ENCODE measurements at regions not wholly inside any gene's neighbourhood (a gene's known extent, or its start where the extent isn't known, plus 50 kb on each side); places are given as distances from the start of the nearest gene placed in this dataset.

DNA sequence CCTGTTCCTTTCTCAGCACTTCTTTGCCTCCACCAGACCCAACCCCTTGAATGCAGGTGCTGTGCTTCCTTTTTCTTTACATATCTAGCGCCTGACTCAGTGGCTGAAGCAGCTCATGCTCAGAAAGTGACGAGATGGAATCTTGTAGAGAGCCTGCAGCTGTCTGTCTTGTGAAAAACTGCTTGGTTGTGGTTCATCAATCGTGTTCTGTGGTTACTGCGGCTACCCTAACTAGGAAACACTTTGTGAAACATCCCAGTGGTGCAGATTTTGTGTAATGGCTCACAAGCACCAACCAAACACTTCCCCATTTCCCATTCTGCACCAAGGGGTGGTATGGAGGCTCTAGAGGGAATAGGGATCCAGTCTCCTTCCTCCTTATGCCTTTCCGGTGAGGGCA, 307.2 kb upstream of the MMADHC start:
- FAIRE-seq (no peak), ATAC-seq (peak in 1 of 4 donors; percentile 41), DNase-seq (no peak)
- WGBS, 2 donors = 77 to 90% methylated on average over 5 of the region's 5 CpGs
- Histone ChIP-seq H3K4me1 (no peaks in the 10 kb centered on the region), H3K9me3 (no peaks in the 10 kb centered on the region), H3K4me3 (no peak overlapping the region), H3K27ac (no peak overlapping the region), H3K36me3 (no peaks in the 10 kb centered on the region), H3K27me3 (no peaks in the 10 kb centered on the region)
- TF ChIP-seq, protein P1, sequence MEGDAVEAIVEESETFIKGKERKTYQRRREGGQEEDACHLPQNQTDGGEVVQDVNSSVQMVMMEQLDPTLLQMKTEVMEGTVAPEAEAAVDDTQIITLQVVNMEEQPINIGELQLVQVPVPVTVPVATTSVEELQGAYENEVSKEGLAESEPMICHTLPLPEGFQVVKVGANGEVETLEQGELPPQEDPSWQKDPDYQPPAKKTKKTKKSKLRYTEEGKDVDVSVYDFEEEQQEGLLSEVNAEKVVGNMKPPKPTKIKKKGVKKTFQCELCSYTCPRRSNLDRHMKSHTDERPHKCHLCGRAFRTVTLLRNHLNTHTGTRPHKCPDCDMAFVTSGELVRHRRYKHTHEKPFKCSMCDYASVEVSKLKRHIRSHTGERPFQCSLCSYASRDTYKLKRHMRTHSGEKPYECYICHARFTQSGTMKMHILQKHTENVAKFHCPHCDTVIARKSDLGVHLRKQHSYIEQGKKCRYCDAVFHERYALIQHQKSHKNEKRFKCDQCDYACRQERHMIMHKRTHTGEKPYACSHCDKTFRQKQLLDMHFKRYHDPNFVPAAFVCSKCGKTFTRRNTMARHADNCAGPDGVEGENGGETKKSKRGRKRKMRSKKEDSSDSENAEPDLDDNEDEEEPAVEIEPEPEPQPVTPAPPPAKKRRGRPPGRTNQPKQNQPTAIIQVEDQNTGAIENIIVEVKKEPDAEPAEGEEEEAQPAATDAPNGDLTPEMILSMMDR (IDR thresholded peaks at IDR 0.05) = no peak
- intact Hi-C loops (cut with DNase I) = no loop called here

DNA sequence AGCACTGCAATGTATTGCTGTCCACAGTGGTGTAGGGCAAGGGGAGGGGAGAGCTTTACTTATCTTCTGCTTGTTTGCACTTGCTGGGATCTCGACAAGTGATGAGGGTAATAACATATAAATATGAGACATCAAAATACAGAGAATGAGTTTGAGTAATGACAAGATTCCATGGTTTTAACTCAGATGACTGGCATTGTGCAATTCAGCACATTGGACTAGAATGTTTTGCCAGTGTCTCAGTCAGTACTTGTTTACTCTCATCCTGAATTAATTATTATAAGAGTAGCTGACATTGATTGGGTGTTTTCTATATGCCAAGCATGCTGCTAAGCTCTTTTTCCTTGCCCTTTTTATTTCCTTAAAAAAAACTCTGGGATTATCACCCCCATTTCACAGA, 306.7 kb upstream of the MMADHC start:
- WGBS, 2 donors = 20 to 28% methylated on average over 1 of the region's 1 CpG
- no peaks in the 10 kb centered on the region for H3K9me3 ChIP-seq
- TF ChIP-seq, protein P1 (IDR thresholded peaks at IDR 0.05) = no peak
- intact Hi-C loops (cut with DNase I) = no loop called here
- DNase-seq = no peak
- no peak for ATAC-seq
- no peaks in the 10 kb centered on the region for H3K36me3 ChIP-seq
- H3K4me3 ChIP-seq = no peak overlapping the region
- no peaks in the 10 kb centered on the region for H3K4me1 ChIP-seq
- H3K27me3 ChIP-seq = no peaks in the 10 kb centered on the region
- FAIRE-seq = no peak
- no peak overlapping the region for H3K27ac ChIP-seq

DNA sequence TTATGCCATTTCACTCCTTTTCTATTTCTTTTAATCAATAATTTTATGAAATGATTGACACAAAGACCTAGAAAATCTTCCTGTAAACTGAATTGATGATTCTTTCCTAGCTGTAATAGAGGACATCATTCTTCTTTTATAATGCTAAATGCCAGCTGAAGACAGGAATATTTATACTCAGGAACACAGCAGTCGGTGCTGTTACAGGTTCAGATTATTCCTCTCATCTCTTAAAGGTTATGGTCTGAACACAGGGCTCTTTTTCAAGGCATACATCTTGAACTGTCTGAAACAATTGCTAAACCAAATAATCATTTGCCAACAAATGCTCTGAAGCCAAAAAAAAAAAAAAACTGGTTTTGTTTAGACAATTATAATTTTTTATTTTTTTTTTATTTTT, 305.0 kb upstream of the MMADHC start:
- TF ChIP-seq, protein P1 (IDR thresholded peaks at IDR 0.05) = no peak
- ATAC-seq (no peak), FAIRE-seq (no peak), DNase-seq (no peak)
- Histone ChIP-seq H3K9me3 (no peaks in the 10 kb centered on the region), H3K27me3 (no peaks in the 10 kb centered on the region), H3K4me1 (no peaks in the 10 kb centered on the region), H3K27ac (no peak overlapping the region), H3K4me3 (no peak overlapping the region), H3K36me3 (no peaks in the 10 kb centered on the region)
- intact Hi-C loops (cut with DNase I) = no loop called here
- 69 to 79% methylated on average over 1 of the region's 1 CpG for WGBS, 2 donors

DNA sequence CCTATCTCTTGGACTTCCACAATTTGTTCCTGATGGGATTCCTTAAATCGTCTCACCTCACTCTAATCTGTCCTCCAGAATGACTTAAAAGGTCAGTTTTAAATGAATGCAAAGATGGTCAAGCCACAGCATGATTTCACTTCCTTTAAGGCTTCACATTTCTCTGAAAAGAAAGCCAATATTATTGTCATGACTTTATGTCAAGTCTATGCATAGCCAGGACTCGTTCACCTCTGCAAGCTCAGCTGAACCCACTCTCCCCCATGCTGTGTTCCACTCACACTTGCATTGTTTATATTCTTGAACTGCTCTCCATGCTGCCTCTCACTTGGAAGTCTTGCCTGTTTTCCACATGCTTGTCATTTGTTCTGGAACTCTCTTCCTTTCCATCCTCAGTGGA, 298.4 kb upstream of the MMADHC start:
- Histone ChIP-seq H3K9me3 (no peaks in the 10 kb centered on the region), H3K27me3 (no peaks in the 10 kb centered on the region), H3K27ac (no peak overlapping the region), H3K4me3 (no peak overlapping the region), H3K4me1 (no peaks in the 10 kb centered on the region), H3K36me3 (no peaks in the 10 kb centered on the region)
- FAIRE-seq = no peak
- no peak for ATAC-seq
- intact Hi-C loops (cut with DNase I) = no loop called here
- WGBS, 2 donors = 82 to 87% methylated on average over 2 of the region's 2 CpGs
- TF ChIP-seq, protein P1 (IDR thresholded peaks at IDR 0.05) = no peak
- no peak for DNase-seq

DNA sequence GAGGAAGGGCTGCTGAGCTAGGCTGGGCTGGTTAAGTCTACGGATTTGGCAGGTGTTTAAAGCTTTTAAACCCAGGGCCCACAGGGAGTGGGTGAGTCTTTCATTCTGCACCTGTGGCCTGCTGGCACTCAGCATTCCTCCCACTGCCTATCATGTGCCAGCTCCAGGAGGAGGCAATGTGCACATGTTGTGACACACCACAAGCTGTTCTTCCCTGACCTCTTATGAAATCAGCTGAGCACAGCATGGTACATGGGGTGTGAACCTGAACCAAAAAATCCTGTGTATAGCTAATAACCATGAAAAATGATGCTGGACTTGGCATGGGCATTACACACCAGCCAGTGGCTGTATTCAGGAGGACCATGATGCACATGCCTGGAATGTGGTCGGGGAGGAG, 297.9 kb upstream of the MMADHC start:
- Histone ChIP-seq H3K36me3 (no peaks in the 10 kb centered on the region), H3K27ac (no peak overlapping the region), H3K4me1 (no peaks in the 10 kb centered on the region), H3K9me3 (no peaks in the 10 kb centered on the region), H3K4me3 (no peak overlapping the region), H3K27me3 (no peaks in the 10 kb centered on the region)
- WGBS, 2 donors = 45 to 51% methylated on average over 2 of the region's 2 CpGs
- intact Hi-C loops (cut with DNase I) = no loop called here
- ATAC-seq (peak; percentile 67 to 77 (median 70)), FAIRE-seq (no peak), DNase-seq (peak in 3 of 6 donors; percentile 12 to 41 (median 24))
- TF ChIP-seq, protein P1 (IDR thresholded peaks at IDR 0.05) = no peak
